GM21381 (cell line): ENCODE measurements at regions not wholly inside any gene's neighbourhood (a gene's known extent, or its start where the extent isn't known, plus 50 kb on each side); places are given as distances from the start of the nearest gene placed in this dataset.

Experiments
- ATAC-seq: cut with Tn5 transposase; IDR thresholded peaks from one replicate; pipeline ENCODE4 v1.9.1; 2021; ENCODE audit warnings: mild to moderate bottlenecking, moderate library complexity; ENCODE audit not compliant: unreplicated experiment

- ATAC-seq: no peak
These were observed 59.6 kb upstream of the PITRM1 start for GRCh38 chr10:3231951-3232730.

GRCh38 chr10:3229815-3230214, 57.2 kb upstream of the PITRM1 start:
- ATAC-seq: no peak

GRCh38 chr10:3228629-3228945, 56.0 kb upstream of the PITRM1 start:
- ATAC-seq: no peak

GRCh38 chr10:3226960-3227744, 54.6 kb upstream of the PITRM1 start:
- no peak for ATAC-seq

GRCh38 chr10:3225561-3225960, 53.0 kb upstream of the PITRM1 start:
- ATAC-seq: no peak

GRCh38 chr10:3224241-3224640, 51.7 kb upstream of the PITRM1 start:
- no peak for ATAC-seq

GRCh38 chr10:3222626-3223025, 50.0 kb upstream of the PITRM1 start:
- no peak for ATAC-seq
